OCI-LY3 (cell line): ENCODE measurements at regions not wholly inside any gene's neighbourhood (a gene's known extent, or its start where the extent isn't known, plus 50 kb on each side); places are given as distances from the start of the nearest gene placed in this dataset.

Source experiments
- H2AFZ ChIP-seq: fragments of 200-600, 300-600 bp; shearing (Covaris generic); 2 replicates; pipeline ENCODE4 v1.6.0; 2014; ENCODE audit warnings: antibody characterized with exemption, low read depth, low read length
- H3K27ac ChIP-seq: fragments of 200-600, 300-600 bp; sonication (generic); 2 replicates; pipeline ENCODE4 v1.5.1; 2014; ENCODE audit warnings: mild to moderate bottlenecking, low read length, moderate library complexity, mixed read lengths
- H3K27me3 ChIP-seq: fragments of 200-600, 300-600 bp; sonication (generic); 2 replicates; pipeline ENCODE4 v1.6.1; 2014; ENCODE audit warnings: low read depth, low read length, mixed read lengths
- H3K36me3 ChIP-seq: fragments of 200-600, 300-600 bp; sonication (generic); replicated peaks from 2 replicates; pipeline ENCODE3; 2014; ENCODE audit warnings: low read depth, low read length, mixed read lengths
- H3K4me1 ChIP-seq: fragments of 300-600, 200-600 bp; sonication (generic); 2 replicates; pipeline ENCODE4 v1.6.1; 2014; ENCODE audit warnings: low read length, mixed read lengths
- H3K4me2 ChIP-seq: fragments of 200-600, 300-600 bp; sonication (generic); 2 replicates; pipeline ENCODE4 v1.6.1; 2014; ENCODE audit warnings: low read length, mixed read lengths
- H3K4me3 ChIP-seq: fragments of 300-600, 200-600 bp; sonication (generic); 2 replicates; pipeline ENCODE4 v1.5.1; 2014; ENCODE audit warnings: antibody characterized with exemption, mild to moderate bottlenecking, low read length, moderate library complexity
- H3K79me2 ChIP-seq: fragments of 300-600, 200-600 bp; shearing (Covaris generic); 2 replicates; pipeline ENCODE4 v1.6.1; 2014; ENCODE audit warnings: mild to moderate bottlenecking, low read length, mixed read lengths
- H3K9ac ChIP-seq: fragments of 300-600, 200-600 bp; shearing (Covaris generic); 2 replicates; pipeline ENCODE4 v1.6.0; 2014; ENCODE audit warnings: mild to moderate bottlenecking, low read length, moderate library complexity
- H3K9me3 ChIP-seq: fragments of 200-600, 300-600 bp; shearing (Covaris generic); 2 replicates; pipeline ENCODE4 v1.6.1; 2014; ENCODE audit warnings: low read length, mixed read lengths; ENCODE audit not compliant: insufficient read depth
- H4K20me1 ChIP-seq: fragments of 200-600, 300-600 bp; sonication (generic); 2 replicates; pipeline ENCODE4 v1.6.1; 2016; ENCODE audit warnings: low read length, mixed read lengths; ENCODE audit not compliant: insufficient read depth
- EZH2phosphoT487 ChIP-seq: fragments of 200-600 bp; shearing (Covaris generic); IDR thresholded peaks from 2 replicates; pipeline ENCODE4 v1.6.1; 2018; ENCODE audit warnings: antibody characterized with exemption, mixed run types, low read depth
- TF ChIP-seq, protein P1 (sequence below): fragments of 200-600, 300-600 bp; sonication (generic); IDR thresholded peaks from 2 replicates; pipeline ENCODE4 v1.5.1; 2014; ENCODE audit warnings: antibody characterized with exemption, low read length, low read depth

DNA sequence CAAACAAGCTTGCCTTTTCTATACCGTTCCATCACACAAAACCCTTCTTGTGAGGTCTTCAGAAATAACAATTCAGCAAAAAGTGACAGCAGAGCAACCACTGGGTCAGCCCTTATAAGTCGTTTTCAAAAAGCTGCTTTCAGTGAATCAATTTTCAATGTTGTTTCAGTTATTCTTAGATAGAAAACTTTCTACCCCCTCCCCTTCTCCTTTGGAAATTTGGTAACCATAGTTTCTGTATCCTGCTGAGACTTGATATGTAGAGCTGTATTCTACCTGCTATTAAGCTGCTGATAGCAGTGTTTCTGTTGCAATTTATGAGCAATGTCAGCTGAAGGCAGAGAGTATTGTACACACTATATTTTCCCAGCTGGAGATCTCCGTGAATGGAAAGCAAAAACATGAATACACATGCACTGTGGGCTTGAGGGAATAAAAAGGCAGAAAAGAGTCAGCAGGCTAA lies 75.7 kb downstream of the ZNF608 start:
- Histone ChIP-seq H2AFZ (no peak overlapping the region), H3K4me2 (no peak overlapping the region), H3K27me3 (no peaks in the 10 kb centered on the region), H3K36me3 (no peaks in the 10 kb centered on the region), H3K9me3 (no peaks in the 10 kb centered on the region), H3K4me3 (no peak overlapping the region), H3K9ac (no peak overlapping the region), H4K20me1 (no peaks in the 10 kb centered on the region), H3K79me2 (no peaks in the 10 kb centered on the region), H3K4me1 (no peaks in the 10 kb centered on the region), H3K27ac (no peak overlapping the region)
- TF ChIP-seq EZH2phosphoT487: no peak
- TF ChIP-seq, protein P1, sequence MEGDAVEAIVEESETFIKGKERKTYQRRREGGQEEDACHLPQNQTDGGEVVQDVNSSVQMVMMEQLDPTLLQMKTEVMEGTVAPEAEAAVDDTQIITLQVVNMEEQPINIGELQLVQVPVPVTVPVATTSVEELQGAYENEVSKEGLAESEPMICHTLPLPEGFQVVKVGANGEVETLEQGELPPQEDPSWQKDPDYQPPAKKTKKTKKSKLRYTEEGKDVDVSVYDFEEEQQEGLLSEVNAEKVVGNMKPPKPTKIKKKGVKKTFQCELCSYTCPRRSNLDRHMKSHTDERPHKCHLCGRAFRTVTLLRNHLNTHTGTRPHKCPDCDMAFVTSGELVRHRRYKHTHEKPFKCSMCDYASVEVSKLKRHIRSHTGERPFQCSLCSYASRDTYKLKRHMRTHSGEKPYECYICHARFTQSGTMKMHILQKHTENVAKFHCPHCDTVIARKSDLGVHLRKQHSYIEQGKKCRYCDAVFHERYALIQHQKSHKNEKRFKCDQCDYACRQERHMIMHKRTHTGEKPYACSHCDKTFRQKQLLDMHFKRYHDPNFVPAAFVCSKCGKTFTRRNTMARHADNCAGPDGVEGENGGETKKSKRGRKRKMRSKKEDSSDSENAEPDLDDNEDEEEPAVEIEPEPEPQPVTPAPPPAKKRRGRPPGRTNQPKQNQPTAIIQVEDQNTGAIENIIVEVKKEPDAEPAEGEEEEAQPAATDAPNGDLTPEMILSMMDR: no peak

GRCh38 chr5:124669956-124670721 lies 76.3 kb downstream of the ZNF608 start:
- Histone ChIP-seq H3K79me2 (no peaks in the 10 kb centered on the region), H3K4me3 (no peak overlapping the region), H3K9ac (no peak overlapping the region), H3K9me3 (no peaks in the 10 kb centered on the region), H4K20me1 (no peaks in the 10 kb centered on the region), H3K36me3 (no peaks in the 10 kb centered on the region), H3K4me1 (no peaks in the 10 kb centered on the region), H3K27me3 (no peaks in the 10 kb centered on the region), H3K4me2 (no peak overlapping the region), H3K27ac (no peak overlapping the region), H2AFZ (no peak overlapping the region)
- TF ChIP-seq, protein P1: no peak
- TF ChIP-seq EZH2phosphoT487: no peak

- Histone ChIP-seq H3K79me2 (no peaks in the 10 kb centered on the region), H4K20me1 (no peaks in the 10 kb centered on the region), H3K4me2 (no peak overlapping the region), H3K4me1 (no peaks in the 10 kb centered on the region), H3K36me3 (no peaks in the 10 kb centered on the region), H3K27me3 (no peaks in the 10 kb centered on the region), H2AFZ (no peak overlapping the region), H3K9ac (no peak overlapping the region), H3K27ac (no peak overlapping the region), H3K4me3 (no peak overlapping the region), H3K9me3 (no peaks in the 10 kb centered on the region)
- TF ChIP-seq EZH2phosphoT487: no peak
- TF ChIP-seq, protein P1: no peak
Measured at GRCh38 chr5:124669300-124669648, 77.2 kb downstream of the ZNF608 start.

DNA sequence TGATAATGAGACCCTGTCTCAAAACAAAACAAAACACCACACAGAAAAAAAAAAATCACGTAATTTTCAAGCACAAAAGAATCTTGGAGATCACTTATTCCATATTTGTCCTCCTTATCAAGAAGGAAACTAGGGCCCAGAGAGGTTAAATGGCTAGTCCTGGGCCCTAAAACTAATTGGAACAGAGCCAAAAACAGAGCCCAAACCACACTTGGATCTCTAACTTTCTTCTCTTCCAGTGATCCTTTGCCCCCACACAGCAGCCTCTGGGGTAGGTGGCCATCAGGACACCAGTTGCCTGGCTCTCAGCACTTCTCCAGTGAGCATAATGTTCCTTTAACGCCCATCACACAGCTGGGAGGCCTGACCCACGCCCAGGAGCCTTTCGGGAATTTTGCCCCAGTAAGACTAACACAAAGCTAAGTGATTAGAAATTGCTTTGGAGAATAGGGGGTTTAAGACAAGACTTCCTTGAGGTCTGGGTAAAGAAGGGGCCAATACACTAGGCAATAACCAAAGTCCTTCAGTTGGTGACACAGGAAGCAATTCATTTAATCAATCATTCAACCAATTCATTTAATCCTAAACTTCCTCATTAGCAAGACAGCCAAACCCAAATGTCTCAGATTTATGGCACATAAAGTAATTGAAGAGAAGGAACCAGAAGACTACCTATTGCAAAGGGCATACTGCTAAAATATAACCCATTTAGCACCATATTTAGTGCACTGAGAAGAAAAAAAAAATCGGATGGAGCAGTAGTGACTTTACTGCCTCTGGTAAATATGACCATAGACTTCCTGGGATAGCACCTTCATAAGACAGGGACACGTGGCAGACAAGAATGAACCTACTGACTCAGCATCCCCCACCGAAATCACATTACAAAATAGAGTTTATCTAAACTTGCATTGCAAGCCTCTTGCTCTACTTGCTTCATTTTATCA lies 77.8 kb downstream of the ZNF608 start:
- no peaks in the 10 kb centered on the region for H3K36me3 ChIP-seq
- H3K79me2 ChIP-seq: no peaks in the 10 kb centered on the region
- H4K20me1 ChIP-seq: no peaks in the 10 kb centered on the region
- H3K4me3 ChIP-seq: no peak overlapping the region
- H3K9me3 ChIP-seq: no peaks in the 10 kb centered on the region
- H3K4me2 ChIP-seq: no peak overlapping the region
- H3K27ac ChIP-seq: no peak overlapping the region
- no peak overlapping the region for H2AFZ ChIP-seq
- H3K27me3 ChIP-seq: no peaks in the 10 kb centered on the region
- TF ChIP-seq, protein P1: no peak
- no peaks in the 10 kb centered on the region for H3K4me1 ChIP-seq
- no peak overlapping the region for H3K9ac ChIP-seq
